Stromal cell of bone marrow (primary cell): ENCODE measurements at regions not wholly inside any gene's neighbourhood (a gene's known extent, or its start where the extent isn't known, plus 50 kb on each side); places are given as distances from the start of the nearest gene placed in this dataset.
A peak's percentile ranks its signal among the peaks of the same experiment; 100 is the strongest.

Experiments
- DNase-seq: peaks from one replicate; pipeline ENCODE4 v3.0.0-alpha.2; 2012; ENCODE audit warnings: low read depth

DNA sequence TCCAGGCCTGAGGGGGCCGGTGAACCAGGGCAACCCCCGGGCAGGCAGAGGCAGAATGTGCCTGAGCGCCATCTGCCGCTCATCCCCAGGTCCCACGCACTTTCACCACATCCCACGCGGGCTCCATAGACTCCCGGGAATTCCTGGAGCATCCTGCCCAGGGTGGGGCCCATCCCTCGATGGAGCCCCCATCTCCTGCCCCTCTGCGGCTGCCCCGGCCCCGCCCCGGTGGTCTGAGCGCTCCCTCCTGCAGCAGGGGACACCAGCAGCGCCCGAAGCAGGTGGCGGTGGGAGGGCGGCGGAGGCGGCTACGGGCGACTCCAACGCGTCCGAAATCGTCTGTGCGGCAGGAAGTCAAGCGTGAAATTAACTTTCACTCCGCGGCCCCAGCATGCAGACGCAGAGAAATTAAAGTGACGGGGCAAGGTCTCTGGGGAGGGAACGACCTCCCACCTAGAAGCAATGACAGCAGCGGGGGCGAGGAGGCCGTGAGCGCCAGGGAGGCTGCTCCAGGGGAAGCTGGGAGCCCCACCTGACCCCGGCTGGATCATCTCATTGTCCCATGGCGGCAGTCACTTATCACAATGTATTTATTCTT is 122.2 kb downstream of the NCOR2 start:
- no peak for DNase-seq

DNA sequence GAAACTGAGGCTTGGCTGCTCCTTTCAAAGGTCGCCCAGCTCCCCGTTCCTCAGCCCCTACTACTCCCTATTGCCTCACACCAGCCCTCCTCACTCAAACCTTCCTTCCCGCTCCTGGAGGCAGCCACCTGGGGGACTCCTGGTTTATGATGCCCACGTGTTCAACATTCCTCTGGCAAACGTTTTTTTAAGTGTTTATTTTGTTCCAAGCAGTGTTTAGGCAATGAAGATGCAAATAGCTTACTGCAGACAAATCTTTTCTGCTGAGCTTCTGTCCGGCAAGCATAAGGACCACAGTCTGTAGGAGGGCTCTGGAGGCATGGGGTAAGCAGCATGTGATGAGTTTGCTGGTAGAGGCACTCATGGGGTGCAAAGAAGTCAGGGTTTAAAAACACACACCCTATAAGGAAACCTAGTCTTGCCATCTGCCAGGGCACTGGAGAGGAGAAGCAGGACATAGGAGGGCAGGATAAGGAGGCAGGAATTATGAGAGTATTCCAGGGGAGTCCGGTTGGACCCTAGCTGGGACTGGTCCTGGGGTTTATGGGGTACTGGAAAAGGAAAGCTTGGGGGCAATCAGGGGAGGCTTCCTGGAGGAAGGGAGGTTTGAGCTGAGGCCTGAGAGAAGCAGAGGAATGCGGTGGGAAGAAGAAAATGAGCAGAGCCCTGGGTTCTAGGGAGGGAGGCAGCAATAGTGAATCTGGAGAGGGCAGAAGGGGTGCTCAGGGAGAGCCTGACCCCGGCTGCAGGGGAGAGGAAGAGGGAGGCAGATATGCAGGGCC is 123.3 kb downstream of the NCOR2 start:
- no peak for DNase-seq

DNA sequence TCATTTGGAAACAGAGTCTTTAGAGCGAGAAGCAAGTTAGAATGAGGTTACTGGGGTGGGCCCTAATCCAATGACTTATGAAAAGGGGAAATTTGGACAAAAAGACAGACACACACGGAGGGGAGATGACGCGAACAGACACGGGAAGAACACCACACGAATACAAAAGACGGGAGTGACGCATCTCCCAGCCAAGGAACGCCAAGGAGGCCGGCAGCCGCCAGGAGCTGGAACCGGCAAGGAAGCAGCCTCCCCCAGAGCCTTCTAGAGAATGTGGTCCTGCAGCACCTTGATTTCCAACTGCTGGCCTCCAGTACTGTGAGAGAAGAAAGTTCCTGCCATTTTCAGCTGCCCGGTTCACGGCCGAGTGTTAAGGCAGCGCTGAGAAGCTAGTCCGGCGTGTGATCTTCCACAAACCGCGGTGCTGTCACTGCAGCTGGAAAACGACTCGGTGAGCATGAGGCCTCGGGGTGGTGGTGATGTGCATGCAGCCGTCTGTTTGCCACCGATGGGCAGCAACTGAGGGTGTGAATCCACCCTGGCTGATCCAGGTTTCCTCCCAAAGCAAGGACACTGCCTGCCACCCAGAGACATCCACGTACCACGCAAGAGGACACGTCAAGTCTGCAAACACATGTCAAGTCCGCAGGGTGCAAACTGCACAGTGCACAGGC is 124.5 kb downstream of the NCOR2 start:
- no peak for DNase-seq

DNA sequence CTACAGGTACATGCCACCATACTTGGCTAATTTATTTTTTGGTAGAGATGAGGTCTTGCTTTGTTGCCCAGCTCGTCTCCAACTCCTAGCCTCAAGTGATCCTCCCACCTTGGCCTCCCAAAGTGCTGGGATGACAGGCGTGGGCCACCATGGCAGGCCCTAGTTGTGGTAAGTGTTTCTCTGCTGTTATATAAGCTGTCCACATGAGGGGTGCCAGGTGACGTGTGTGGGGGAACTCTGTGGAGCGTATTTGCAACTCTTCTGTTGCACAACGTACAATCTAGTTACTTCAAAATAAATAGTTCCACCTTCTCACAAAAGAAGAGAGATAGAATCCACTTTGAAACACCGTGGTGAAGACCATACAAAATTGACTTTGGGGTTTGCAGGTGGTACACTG is 125.1 kb downstream of the NCOR2 start:
- DNase-seq: no peak

DNA sequence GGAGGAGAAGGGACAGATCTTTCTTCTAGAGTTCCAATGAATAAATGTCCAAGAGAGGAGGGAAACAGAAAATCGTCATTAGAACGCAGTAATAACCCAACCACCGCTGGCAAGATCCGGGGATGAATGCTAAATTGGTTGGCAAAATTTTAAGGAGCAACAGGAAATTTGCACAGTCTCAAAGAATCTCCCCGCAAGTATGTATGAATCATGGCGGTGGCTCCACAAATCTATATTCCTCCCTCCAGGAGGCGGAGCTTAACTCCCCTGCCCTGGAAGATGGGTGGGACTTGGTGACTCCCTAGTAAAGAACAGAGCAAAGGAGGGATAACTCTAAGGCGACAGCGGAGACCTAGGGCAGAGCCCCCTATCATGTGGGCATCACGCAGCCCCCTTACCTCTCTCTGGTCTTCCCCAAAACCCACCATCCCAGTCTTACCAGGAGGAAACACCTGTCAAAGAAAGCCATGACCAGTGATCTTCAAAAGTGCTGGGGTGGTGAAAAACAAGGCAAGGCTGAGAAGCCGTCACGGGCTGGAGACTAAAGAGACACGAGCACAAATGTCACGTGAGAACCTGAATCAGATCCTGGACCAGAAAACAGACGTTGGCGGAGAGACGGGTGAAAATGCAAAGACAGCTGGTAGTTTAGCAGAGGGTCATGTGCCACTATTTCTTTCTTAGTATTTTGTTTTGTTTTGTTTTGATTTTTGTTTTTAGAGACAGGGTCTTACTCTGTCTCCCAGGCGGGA is 125.8 kb downstream of the NCOR2 start:
- DNase-seq: peak; percentile 81

DNA sequence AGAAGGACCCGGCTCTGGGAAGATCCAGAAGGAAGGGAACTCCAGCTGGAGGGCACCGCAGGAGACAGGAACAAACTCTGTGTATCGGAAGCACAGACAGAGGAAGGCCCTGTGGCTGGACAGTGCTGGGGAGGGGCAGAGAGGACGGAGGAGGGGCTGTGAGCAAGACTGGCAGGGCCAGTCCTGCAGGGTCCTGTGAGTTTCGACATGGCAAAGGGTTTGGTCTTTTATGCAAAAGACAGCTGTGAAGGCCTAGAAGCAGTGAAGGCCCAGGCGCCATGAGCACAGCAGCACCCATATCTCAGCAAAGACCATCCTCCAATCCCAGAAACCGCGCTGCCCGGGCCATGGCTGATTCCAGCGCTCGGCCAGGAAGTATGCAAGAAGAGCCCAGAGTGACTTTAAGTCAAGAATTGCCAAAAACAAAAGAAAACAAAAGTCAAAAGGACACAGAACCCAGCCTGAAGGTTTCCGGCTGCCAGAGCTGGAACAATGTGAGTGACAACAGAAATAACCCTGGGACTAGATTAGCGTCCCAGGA is 126.5 kb downstream of the NCOR2 start:
- no peak for DNase-seq

DNA sequence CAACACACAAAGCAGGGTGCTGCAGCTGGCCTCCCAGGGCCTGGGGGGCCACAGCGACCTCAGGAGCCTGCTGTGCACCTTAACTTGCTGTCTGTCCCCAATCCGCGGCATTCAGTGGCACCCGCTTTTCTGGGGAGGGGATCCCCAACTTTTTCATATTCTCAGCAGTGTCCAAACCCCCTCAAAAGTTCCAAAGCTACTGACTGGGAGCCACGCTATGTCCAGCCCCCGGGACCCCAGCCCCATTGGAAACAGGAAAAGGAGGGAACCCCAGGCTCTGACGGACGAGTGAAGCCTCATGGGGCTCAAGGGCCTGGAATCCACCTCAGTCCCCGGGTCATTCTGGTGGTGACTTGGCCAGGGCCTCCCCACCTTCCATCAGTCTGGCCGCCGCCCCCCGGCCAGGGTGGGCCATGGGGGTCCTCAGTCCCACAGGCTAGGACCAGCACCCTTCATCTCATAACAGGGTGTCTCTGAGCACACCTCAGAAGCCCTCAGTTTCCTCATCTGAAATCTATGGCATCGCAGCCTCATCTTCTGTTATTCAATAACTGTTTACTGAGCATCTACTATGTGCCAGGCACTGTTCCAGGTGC is 127.3 kb downstream of the NCOR2 start:
- DNase-seq: no peak

DNA sequence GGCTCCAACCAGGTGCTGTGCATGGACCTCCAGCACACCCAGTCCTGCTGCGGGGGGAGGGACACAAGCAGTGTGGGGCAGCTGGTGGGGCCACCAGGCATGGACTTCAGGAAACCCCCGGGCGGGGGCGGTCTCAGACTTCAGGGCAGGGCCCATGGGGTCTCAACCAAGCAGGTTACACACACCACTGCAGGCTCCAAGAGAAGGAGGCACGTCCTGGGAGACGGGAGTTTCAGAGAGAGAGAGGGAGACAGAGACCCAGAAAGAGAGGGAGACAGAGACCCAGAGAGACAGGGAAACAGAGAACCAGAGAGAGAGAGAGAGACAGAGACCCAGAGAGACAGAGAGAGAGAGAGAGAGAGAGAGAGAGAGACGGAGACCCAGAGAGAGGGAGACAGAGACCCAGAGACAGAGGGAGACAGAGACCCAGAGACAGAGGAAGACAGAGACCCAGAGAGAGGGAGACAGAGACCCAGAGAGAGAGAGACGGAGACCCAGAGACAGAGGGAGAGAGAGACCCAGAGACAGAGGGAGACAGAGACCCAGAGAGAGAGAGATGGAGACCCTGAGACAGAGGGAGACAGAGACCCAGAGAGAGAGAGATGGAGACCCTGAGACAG is 128.9 kb downstream of the NCOR2 start:
- DNase-seq: no peak

DNA sequence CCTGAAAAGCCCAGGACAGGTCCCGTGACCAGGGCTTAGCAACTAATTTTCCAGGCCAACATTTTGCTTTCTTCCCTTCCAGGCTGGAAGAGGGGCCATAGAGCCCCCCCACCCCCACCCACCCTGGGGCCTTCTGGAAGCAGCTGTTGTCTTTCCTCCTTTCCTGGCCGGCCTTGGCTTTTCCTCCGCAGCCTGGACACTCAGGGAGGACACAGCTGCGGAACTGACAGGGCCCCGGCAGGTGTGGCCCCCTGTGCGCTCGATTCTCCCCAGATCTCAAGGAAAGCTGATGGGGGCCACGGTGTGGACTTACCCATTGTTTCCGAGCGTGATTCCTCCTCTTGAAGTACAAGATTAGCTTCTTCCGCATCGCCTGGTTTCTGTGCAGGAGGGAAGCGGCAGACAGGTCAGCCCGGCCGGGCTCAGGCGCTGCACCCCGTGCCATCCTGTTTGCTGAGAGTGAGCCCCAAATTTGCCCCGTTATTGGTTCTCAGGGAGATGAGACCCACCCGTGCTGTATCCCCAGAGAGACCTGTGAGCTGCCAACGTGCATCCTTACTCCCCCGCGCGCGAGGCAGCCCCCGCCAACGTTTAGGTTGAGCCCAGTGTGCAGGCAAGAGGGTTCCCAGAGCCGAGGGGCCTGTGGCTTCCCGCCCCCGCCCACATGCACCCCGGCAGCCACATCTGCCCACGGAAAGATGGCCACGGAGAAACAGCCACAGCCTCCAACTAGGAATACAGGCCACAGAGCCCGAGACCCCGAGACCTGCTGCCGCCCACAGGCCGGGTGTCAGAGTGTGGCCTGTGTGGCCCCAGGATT is 129.6 kb downstream of the NCOR2 start:
- DNase-seq: no peak

DNA sequence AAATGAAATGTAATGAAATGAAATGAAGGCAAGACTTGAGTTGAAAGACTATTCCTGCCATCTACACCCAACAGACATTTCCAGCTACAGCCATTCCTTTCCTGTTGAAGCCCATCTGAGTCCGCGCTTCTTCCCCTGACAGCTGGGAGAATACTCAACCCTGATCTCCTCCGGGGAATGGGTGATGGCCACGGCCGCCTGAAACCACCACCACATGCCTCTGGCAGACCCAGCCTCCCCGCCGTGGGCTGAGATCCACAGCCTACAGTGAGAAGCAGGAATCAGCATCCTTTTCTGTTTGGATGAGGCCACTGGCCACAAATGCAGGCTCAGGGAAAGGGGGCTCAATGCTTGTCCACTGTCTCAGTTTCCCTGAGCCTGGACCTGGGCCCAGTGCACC is 130.3 kb downstream of the NCOR2 start:
- no peak for DNase-seq

DNA sequence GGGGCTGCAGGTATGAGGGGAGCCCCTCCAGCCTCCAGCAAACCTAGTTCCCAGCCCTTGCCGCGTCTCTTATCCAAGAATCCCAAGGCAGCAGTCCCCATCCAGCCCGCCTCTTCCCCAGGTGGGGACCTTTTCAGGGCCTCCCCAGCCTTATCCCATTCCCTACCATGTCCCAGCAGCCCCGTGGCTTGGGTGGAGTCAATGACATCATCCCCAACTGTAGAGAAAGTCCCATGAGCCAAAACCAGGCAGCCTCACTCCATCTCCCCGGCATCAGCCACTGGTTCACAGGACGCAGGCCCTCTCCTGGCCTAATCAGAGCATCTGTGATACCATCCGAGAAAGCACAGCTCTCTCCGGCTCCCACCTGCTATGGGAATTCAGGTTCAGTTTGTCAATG is 131.0 kb downstream of the NCOR2 start:
- no peak for DNase-seq

DNA sequence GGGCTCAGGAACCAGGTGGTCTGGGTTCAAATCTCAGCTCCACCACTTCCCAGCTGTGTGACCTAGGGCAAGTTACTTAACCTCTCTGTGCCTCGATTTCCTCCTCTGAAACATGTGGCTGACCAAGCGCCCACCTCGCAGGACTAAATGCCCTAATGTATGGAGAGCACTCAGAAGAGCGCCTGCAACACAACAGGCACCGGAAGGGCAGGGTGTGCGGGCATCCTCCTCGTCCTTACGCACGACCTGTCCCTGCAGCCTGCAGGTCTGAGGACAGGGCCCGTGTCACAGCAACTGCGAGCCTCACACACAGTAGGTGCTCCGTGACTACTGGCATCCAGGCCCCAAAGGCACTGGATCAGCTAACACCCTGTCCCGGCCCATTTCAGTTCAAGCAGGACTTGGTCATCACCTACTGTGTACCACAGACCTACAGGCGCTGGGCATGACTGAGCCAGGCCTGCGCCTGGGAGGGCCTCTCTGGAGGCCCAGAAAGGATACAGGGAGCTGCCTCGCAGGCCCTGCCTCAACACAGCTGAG is 131.5 kb downstream of the NCOR2 start:
- DNase-seq: no peak

DNA sequence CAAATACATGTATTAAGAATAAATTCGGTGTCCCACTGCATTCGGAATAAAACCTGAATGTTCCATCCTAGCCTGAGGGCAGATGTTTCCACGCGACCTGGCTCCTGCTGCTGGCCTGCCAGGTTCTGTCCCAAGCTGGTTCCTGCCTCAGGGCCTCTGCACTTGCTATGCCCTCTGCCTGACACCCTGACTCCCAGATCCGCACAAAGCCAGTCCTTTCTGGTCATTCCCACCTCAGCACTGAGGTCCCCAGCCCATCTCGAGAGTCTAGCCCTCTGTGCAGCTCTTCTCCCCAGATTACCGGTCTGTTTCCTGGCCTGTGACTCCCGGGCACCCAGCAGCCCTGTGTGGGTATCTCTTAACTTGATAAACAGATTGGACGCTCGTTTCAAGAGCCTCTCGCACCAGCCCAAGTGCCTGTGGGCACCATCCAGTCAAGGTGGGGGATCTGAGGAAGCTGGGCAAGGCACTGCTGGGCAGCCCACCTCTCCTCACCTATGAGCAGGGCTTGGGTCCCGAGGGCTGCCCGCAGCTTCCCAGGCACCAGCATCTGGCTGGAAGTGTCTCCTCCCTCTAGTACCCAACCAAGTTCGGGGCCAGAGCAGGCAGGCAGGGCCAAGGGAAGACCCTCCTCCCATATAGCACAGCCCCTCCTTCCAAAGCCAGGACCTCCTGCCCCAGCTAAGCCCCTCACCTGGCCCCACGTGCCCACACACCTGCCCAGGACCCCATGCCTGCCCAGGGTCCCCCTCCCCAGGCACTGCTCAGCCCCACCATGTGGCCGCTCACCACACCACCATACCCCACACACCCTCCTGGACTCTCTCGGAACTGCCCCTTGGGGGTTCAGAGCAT is 132.2 kb downstream of the NCOR2 start:
- DNase-seq: no peak

DNA sequence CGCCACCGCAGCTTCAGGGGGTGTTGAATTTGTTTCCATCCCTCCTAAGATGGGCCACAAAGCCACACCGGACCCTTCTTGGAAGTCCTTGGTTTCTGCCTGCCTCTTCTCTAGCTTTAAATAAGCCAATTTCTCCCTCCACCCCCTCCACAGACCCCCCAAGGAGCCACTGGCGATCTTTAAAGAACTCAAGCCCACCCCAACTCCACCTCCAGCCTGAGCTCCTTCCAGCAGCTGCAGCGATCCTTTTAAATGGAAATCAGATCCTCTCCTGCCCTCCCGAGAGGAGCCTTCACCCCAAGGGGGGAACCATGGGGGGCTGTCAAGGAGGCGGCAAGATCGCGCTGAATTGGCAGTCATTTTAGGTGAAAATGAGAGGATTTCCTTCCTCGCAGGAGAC is 133.1 kb downstream of the NCOR2 start:
- DNase-seq: no peak

DNA sequence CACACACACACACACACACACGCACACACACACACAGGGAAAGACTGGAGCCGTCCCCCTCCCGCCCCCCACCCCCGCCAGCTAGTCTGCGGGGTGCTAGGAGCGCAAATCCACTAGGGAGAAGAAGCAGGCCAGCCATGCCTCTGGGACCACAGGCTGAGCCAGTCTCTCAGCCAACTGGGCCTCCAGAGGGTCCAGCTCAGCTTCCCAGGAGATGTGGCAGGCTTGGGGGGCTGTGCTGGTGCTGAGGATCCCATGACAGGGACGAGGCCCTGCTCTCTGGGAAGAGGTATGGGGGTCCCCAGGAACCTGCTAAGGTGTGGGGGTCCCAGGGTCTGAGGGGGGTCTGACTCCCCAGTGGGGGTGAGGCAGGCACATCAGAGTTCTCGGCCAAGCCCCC is 133.5 kb downstream of the NCOR2 start:
- DNase-seq: no peak

DNA sequence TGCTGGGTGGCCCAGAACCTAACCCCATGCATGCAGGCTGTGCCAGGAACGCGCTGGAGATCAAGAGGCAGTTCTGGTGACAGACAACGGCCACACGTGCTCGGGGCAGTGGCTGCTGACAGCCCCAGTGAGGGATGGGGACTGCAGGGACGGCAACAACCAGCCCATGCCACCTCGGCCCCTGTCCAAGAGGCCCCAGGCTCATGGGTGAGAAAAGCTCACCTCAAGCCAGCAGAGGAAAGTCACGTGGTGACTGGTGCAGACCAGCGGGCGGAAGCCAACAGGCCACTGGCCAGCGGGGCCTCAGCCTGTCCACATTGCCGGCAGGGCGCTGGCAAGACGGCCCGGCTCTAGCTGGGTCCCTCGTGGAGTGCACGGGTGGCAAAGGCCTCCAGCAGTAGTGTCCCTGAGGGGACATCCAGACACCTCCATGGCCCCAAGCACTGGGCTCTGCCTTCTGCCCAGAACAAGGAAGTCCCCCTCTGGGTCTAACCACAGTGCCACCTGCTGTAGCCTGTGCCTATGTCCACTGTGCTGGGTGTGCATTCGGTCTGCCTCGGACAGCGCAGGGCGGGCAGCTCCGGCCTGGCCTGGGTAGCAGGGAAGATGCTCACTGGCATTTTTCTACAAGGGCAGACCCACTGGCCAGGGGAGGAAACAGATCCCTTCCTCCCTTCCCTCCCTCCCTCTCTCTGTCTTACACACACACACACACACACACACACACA is 134.1 kb downstream of the NCOR2 start:
- DNase-seq: no peak

DNA sequence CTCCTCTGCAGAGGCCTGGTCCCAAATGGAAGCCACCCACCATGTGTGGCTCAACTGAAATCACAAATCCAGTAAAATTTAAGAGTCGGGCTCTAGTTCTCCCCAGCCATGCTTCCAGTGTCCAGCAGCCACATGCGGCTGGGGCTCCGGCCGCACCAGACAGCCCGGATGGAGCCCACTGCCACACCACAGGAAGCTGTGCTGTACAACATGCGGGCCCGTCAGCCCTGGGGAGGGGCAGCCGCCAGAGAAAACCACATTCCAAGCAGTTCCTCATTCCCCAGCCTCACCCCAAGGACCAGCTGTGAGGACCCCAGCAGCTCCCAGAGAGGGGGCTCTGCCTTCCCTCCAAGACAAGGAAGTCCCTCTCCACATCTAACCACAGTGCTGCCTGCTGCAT is 135.0 kb downstream of the NCOR2 start:
- no peak for DNase-seq

DNA sequence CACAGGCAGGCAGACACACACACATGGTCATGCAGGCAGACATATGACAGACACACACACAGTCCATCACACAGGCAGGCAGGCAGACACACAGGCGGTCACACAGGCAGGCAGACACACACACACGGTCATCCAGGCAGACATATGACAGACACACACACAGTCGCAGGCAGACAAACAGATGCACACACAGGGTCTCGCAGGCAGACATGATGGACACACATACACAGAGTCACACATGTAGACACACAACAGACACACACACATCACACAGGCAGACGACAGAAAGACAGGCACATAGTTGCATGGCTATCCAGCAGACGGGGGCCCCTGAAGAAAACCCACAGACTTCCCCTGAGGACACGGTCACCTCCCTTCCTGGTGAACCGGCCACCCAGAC is 135.4 kb downstream of the NCOR2 start:
- no peak for DNase-seq

DNA sequence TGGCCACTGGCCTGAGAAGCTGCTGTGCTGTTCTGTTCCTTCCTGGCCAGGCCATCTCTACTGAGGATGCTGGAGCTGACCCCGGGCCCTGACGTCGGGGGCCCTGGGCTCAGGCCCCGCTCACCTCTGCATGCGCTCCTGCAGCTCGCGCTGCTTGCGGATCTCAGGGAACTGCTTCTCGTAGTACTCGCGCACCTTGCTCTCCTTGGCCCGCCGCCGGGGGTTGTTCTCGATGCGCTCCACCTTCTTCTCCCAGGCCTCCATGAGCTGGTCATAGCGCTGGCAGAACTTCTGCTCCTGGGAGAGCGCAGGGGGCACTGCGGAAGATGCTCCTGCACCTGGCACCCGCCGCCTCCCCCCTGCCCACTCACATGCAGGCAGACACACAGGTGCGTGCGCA is 135.6 kb downstream of the RFLNA start:
- DNase-seq: no peak
